GM19395 (cell line): ENCODE measurements at regions not wholly inside any gene's neighbourhood (a gene's known extent, or its start where the extent isn't known, plus 50 kb on each side); places are given as distances from the start of the nearest gene placed in this dataset.
"Not testable (repeated sequence)": the region's sequence is repeated elsewhere in the genome, so short reads cannot be mapped to it uniquely, and the experiment has no call there.

Experiments
- ATAC-seq: cut with Tn5 transposase; IDR thresholded peaks from one replicate; pipeline ENCODE4 v1.9.1; 2021; ENCODE audit warnings: mild to moderate bottlenecking, moderate library complexity; ENCODE audit not compliant: unreplicated experiment

GRCh38 chr7:52410032-52410431 lies 625.4 kb upstream of the POM121L12 start:
- ATAC-seq, result no peak

DNA sequence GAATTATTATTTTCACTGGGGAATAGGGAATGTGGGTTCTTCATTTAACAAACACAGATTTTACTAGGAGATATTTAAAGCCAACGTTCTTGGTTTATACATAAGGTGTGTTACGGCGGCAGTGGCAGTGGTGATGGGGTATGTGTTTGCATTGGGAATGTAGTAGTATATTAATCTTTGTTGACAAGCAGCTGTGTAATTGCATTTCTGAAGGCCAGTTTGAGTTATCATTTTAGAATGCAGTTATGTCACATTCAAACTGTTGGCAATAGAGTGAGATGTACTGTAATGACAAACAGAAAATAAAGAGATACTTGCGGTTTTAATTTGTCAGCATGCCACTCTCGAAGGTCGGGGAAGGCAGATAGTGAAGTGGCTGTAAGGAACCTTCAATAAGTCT lies 628.6 kb upstream of the POM121L12 start:
- ATAC-seq, result no peak

- ATAC-seq, result no peak
These were observed 652.7 kb upstream of the POM121L12 start for GRCh38 chr7:52382731-52383130.

- no peak for ATAC-seq
These were observed 665.5 kb upstream of the POM121L12 start for GRCh38 chr7:52369922-52370321.

DNA sequence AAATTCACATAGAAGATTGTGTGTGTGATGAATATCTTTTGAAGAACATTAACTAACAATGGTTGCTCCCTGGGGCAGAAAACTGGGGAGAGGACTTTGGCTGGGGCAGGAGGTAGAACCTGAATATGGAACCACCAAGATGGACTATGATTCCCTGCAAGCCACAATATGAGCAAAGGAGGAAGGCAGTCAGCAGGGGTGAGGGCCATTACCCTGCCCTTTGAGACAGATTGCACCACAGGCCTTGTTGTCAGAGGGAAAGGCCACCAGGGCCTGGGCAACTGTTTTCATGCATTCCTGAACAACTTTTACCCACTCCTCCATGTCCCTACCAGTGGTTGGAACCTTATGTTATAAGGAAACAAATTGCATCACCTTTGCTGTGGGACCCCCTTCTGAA lies 670.1 kb upstream of the POM121L12 start:
- no peak for ATAC-seq

DNA sequence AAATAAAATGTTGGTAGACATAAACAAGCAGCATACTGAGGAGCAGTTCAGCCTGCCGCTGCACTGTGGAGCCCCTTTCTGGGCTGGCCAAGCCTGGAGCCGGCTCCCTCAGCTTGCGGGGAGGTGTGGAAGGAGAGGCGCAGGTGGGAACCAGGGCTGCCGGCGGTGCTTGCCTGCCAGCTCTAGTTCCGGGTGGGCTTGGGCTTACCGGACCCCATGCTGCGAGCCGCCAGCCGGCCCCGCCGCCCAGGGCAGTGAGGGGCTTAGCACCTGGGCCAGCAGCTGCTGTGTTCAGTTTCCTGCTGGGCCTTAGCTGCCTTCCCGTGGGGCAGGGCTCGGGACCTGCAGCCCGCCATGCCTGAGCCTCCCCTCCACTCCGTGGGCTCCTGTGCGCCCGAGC lies 672.9 kb upstream of the POM121L12 start:
- ATAC-seq, result no peak

GRCh38 chr7:52360541-52360940 lies 674.9 kb upstream of the POM121L12 start:
- no peak for ATAC-seq

DNA sequence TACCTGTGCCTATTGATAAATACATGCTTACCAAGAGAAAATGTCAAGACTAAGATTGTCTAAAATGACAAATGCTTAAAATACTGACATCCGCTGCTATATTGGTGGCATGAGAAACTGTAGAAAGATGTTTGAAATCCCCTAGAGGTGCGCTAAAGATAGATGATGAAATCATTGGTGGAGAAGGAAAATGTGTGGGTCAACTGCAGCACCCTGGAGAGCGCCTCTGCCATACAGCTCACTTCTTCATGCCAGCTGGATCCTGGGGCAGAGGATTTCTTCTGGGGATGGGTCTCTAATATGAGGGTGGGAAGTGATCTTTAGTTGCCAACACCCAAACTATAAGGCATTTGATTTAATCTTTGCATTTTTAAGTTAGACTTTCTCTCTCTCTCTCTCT lies 680.4 kb upstream of the POM121L12 start:
- ATAC-seq, result no peak

DNA sequence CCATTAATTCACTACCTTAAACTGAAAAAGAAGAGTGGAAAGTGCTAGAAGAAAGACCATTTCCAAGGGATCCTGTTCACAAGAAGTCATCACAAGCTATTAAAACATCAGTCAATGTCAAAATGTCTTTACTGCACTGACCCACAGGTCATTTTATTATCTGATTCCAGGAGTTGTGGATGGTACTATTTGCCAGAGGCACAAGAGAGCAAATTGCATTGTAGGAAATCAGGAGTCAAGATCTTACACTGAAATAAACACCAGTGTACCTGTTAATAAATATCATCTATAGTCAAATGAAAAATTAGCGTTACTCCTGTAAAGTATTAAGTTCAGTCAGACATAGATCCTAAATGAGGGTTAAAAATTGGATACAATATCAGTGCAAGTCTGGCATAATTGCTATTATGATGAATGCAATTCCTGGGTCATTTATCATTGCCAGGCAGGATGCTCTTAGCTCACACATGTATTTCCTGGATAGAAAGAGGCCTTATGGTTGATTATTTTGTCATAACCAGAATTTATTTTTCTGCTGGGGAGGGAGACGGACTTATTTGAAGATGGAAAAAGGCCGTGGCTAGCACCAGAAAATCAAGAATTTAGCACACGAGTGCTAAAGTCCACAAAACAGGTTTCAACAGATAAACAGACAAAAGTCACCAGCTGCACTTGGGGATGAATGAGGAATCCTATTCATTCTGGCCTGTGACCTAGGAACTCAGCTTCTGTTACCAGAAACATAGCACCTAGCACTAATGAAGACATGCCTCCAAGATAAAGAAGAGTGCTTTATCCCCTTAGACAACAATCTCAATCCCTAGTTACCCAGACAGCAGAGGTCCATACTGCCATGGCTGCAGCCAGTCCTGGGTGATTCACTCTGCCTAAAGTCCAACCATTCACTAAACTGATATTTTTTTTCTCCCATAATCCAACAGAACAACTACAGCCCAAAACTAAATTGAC lies 683.1 kb upstream of the POM121L12 start:
- ATAC-seq, result no peak

- ATAC-seq, result no peak
These were observed 691.4 kb upstream of the POM121L12 start for GRCh38 chr7:52344015-52344414.

- ATAC-seq, result no peak
These were observed 695.4 kb upstream of the POM121L12 start for GRCh38 chr7:52340067-52340466.

DNA sequence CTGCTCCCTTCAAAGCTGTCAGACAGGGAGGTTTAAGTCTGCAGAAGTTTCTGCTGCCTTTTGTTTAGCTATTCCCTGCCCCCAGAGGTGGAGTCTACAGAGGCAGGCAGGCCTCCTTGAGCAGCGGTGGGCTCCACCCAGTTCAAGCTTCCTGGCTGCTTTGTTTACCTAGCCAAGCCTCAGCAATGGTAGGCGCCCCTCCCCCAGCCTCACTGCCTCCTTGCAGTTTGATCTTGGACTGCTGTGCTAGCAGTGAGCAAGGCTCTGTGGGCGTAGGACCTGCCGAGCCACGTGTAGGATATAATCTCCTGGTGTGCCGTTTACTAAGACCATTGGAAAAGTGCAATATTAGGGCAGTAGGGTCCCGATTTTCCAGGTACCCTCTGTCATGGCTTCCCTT lies 707.1 kb upstream of the POM121L12 start:
- ATAC-seq, result not testable (repeated sequence)

DNA sequence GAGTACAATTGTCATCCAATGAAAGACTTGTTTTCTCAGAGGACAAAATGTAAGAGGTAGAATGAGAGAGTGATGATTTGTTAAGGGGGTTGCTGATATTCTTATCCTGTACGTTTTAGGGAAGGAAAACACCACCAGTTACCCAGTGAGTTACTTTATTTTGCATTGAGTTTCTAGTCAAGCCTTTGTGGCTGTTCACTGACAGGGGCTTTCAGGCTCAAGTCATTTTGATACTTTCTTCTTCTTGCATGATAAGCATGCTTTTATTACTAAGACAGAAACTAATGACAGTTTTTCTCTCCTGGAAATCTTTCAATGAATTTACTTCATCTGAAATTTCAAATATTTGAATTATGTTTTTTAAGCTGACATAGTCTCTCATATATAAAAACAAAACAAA lies 710.2 kb upstream of the POM121L12 start:
- ATAC-seq, result no peak

GRCh38 chr7:52323202-52323746 lies 712.2 kb upstream of the POM121L12 start:
- ATAC-seq, result no peak

DNA sequence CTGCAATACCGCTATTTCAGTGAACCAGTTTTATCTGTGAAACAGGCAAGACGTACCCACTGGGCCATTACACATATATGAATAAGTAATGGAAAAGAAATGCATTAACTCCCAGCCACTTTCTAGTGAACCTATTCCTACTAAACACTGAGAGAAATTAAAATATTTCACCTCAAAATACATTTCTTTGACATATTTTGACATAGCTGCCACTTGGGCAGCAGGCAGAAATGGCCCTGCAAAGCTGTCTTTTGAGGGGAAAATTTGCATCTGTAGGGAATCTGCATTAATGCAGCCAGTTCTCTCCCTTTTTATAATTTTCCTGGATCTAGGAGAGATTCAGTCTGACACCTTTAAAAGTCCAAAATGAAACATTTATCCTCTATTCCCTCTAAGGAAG lies 714.8 kb upstream of the POM121L12 start:
- no peak for ATAC-seq

DNA sequence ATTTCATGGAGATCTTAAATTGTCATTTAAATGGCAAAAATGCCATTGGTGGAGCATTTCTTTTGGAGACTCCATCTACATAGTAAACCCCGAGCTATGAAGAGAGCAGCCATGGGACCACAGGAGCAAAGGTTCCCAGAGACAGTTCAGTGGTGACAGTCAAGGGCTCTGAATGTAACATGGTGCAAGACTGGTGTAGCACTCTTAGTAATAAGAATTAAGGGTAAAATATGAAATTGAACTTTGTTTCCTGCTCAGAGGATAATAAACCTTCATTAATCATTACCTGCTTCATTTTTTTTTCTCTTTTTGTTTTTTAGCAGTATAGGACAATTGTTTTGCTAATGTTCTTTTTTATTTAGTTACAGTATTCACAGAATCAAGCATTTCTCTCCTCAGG lies 717.5 kb upstream of the POM121L12 start:
- ATAC-seq, result no peak

DNA sequence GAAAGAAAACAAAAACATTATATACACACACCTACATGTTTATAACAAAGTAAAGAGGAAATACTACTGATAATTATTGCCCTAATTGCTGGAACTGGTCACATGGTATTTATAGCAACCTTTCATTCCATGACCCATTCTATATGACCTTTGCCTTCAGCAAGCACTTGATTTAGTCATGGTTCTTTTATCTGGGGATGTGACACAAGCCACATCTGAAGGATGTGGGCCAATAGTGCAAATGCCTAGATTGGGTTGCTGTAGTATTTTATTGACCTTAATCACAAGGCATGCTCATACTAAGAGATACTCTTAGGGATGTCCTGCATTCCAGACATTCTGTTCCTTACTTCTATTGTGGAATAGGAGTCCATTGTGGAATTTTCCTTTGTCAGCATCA lies 723.5 kb upstream of the POM121L12 start:
- ATAC-seq, result no peak

GRCh38 chr7:52309631-52310030 lies 725.8 kb upstream of the POM121L12 start:
- no peak for ATAC-seq

DNA sequence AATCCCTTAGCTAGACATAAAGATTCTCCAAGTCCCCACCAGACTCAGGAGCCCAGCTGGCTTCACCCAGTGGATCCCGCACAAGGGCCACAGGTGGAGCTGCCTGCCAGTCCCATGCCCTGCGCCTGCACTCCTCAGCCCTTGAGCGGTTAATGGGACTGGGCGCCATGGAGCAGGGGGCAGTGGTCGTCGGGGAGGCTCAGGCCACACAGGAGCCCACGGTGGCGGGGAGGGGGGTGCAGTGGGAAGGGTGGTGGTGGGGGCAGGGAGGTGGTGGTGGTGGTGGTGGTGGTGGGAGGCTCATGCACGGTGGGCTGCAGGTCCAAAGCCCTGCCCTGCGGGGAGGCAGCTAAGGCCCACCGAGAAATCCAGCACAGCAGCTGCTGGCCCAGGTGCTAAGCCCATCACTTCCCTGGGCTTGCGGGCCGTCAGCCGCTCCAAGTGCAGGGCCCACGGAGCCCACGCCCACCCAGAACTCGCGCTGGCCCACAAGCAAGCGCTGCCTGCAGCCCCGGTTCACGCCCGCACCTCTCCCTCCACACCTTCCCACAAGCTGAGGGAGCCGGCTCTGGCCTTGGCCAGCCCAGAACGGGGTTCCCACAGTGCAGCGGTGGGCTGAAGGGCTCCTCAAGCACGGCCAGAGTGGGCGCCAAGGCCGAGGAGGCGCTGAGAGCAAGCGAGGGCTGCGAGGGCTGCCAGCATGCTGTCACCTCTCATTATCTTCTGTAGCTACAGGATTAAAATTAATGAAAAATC lies 732.5 kb upstream of the POM121L12 start:
- ATAC-seq, result no peak

DNA sequence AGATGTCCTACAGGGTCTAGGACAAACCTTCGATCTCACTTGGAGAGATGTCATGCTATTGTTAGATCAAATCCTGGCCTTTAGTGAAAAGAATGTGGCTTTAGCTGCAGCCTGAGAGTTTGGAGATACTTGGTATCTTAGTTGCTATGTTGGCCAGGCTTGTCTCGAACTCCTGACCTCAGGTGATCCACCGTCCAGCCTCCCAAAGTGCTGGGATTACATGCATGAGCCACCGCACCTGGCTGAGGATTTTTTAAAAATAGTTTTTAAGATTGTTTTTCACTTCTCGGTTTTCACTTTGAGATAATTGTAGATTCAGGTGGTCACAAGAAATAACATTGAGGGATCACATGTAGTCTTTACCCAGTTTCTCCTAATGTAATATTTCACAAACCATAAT lies 738.3 kb upstream of the POM121L12 start:
- no peak for ATAC-seq

- ATAC-seq, result no peak
These were observed 740.5 kb upstream of the POM121L12 start for GRCh38 chr7:52294942-52295341.

GRCh38 chr7:52289247-52289646 lies 746.2 kb upstream of the POM121L12 start:
- no peak for ATAC-seq
